ENCODE measurements at regions not wholly inside any gene's neighbourhood (a gene's known extent, or its start where the extent isn't known, plus 50 kb on each side); places are given as distances from the start of the nearest gene placed in this dataset.
A peak's percentile ranks its signal among the peaks of the same experiment; 100 is the strongest.

DNA sequence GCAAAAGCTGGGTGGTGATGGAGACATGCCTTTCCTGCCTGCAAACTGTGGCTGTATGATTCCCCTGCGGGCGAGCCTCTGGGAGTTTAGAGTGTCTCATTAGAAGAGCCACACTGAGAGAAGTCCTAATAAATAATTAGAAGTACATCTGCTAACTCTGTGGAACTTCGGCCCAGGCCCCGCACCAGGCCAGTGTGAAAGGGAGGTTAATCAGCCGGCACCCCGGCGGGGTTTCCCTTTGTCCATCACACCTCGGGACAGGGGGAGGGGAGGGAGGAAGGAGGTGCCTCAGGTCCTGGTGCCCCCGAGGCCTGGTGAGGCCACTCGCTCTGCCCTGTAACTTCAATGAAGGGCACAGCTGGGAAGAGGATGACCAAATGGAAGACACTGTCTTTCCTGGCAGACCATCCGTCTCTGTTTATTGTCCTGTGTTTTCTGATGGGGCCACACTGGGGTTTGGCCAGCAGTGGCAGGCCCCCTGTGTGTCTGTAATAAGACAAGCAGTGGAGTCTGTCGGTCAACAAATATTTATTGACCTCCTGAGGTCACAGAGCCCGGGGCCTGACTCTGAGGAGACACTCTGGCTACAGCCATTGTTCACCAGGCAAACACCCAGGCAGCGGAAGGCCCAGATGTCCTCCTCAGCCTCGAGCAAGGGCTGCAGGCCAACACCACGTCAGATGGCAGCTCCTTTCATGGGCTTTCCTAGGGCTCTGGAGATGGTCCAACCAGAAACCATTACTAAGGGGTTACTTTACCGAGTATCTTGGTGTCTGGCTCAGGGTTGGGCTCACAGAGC lies 267.5 kb upstream of the RAB4A start:
- peaks cover 70% of the 10 kb centered on the region for H3K4me1 ChIP-seq (ENCODE audit: insufficient read depth, low read length)
- POLR2A ChIA-PET = interaction anchor here (0.6 to 1.5 kb wide), 5 partner anchors 13 to 144 kb away, joined by 3 to 10 read pairs (median 5); no protein-coding TSS in a partner anchor
- H3K79me2 ChIP-seq (ENCODE audit: insufficient read depth, low read length) = no peaks in the 10 kb centered on the region
- H3K36me3 ChIP-seq (replicated peaks in 1 of 2; ENCODE audit: control insufficient read depth in 1 of 2, insufficient read depth in 2 of 2, low read length in 2 of 2) = no peaks in the 10 kb centered on the region
- no peaks in the 10 kb centered on the region for H3K27me3 ChIP-seq (ENCODE audit: control insufficient read depth in 1 of 2, insufficient read depth in 2 of 2, low read length in 2 of 2)
- DNase-seq (ENCODE audit: low spot score) = peak; percentile 92
- CTCF ChIA-PET (ENCODE audit: low intra/inter-chr PET ratio, low total read pairs) = no interaction called here
- H3K4me3 ChIP-seq (replicated peaks in 1 of 3; ENCODE audit: insufficient read depth in 1 of 3, low read depth in 2 of 3, low read length in 3 of 3) = peak overlapping the region in 1 of 3 experiments; percentile 23; a peak in 1 of 6 replicates
- peak overlapping the region; percentile 7 for H2AFZ ChIP-seq (ENCODE audit: low read length)
- H3K9me3 ChIP-seq (ENCODE audit: low read length) = no peaks in the 10 kb centered on the region
- WGBS (ENCODE audit: low lambda C conversion rate) = 39% methylated on average over 6 of the region's 17 CpGs
- peak overlapping the region; percentile 27; the same call in 1 of the 2 replicates for H3K9ac ChIP-seq (ENCODE audit: insufficient read depth, low read depth, low read length)
- intact Hi-C loops (cut with micrococcal nuclease; ENCODE audit: unreplicated experiment) = no loop called here
- peak; percentile 76 for FAIRE-seq
- H3K4me2 ChIP-seq (ENCODE audit: low read depth, low read length) = peak overlapping the region; percentile 25
- ATAC-seq = peak; percentile 92
- no TSS peak for BruUV-seq (replicated peaks)
- in situ Hi-C loops (cut with HindIII; ENCODE audit: extremely low pct_ligation_motif_present, low pct_unique_long_range_greater_than_20kb) = no loop called here
- peak overlapping the region; percentile 69 for H3K27ac ChIP-seq (ENCODE audit: extremely low read length, insufficient read depth, low read length)
- no peaks in the 10 kb centered on the region for H4K20me1 ChIP-seq (ENCODE audit: insufficient read depth, low read length)
- TF ChIP-seq AHR (CRISPR knock-in tag; IDR thresholded peaks at IDR 0.05) (no peak), ARID5B (CRISPR knock-in tag; IDR thresholded peaks at IDR 0.05) (peak; percentile 85), ZNF382 (CRISPR knock-in tag; IDR thresholded peaks at IDR 0.05; ENCODE audit: borderline replicate concordance) (no peak), ADNP (CRISPR knock-in tag; IDR thresholded peaks at IDR 0.05) (no peak), DNMT1 (CRISPR knock-in tag; IDR thresholded peaks at IDR 0.05) (no peak), ATF6 (CRISPR knock-in tag; conservative IDR thresholded peaks at IDR 0.05) (no peak)
- TF ChIP-seq, protein P1, sequence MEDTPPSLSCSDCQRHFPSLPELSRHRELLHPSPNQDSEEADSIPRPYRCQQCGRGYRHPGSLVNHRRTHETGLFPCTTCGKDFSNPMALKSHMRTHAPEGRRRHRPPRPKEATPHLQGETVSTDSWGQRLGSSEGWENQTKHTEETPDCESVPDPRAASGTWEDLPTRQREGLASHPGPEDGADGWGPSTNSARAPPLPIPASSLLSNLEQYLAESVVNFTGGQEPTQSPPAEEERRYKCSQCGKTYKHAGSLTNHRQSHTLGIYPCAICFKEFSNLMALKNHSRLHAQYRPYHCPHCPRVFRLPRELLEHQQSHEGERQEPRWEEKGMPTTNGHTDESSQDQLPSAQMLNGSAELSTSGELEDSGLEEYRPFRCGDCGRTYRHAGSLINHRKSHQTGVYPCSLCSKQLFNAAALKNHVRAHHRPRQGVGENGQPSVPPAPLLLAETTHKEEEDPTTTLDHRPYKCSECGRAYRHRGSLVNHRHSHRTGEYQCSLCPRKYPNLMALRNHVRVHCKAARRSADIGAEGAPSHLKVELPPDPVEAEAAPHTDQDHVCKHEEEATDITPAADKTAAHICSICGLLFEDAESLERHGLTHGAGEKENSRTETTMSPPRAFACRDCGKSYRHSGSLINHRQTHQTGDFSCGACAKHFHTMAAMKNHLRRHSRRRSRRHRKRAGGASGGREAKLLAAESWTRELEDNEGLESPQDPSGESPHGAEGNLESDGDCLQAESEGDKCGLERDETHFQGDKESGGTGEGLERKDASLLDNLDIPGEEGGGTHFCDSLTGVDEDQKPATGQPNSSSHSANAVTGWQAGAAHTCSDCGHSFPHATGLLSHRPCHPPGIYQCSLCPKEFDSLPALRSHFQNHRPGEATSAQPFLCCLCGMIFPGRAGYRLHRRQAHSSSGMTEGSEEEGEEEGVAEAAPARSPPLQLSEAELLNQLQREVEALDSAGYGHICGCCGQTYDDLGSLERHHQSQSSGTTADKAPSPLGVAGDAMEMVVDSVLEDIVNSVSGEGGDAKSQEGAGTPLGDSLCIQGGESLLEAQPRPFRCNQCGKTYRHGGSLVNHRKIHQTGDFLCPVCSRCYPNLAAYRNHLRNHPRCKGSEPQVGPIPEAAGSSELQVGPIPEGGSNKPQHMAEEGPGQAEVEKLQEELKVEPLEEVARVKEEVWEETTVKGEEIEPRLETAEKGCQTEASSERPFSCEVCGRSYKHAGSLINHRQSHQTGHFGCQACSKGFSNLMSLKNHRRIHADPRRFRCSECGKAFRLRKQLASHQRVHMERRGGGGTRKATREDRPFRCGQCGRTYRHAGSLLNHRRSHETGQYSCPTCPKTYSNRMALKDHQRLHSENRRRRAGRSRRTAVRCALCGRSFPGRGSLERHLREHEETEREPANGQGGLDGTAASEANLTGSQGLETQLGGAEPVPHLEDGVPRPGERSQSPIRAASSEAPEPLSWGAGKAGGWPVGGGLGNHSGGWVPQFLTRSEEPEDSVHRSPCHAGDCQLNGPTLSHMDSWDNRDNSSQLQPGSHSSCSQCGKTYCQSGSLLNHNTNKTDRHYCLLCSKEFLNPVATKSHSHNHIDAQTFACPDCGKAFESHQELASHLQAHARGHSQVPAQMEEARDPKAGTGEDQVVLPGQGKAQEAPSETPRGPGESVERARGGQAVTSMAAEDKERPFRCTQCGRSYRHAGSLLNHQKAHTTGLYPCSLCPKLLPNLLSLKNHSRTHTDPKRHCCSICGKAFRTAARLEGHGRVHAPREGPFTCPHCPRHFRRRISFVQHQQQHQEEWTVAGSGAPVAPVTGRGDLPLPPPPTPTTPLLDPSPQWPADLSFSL (CRISPR knock-in tag; IDR thresholded peaks at IDR 0.05) = 0 out of 2 replicates have a peak, but pooled peaks have one; percentile 42
- TF ChIP-seq, protein P2, sequence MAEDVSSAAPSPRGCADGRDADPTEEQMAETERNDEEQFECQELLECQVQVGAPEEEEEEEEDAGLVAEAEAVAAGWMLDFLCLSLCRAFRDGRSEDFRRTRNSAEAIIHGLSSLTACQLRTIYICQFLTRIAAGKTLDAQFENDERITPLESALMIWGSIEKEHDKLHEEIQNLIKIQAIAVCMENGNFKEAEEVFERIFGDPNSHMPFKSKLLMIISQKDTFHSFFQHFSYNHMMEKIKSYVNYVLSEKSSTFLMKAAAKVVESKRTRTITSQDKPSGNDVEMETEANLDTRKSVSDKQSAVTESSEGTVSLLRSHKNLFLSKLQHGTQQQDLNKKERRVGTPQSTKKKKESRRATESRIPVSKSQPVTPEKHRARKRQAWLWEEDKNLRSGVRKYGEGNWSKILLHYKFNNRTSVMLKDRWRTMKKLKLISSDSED (CRISPR knock-in tag; IDR thresholded peaks at IDR 0.05) = no peak

All from HepG2 (cell line).